HG02642 (cell line): ENCODE measurements at regions not wholly inside any gene's neighbourhood (a gene's known extent, or its start where the extent isn't known, plus 50 kb on each side); places are given as distances from the start of the nearest gene placed in this dataset.

ENCODE experiments used
- ATAC-seq: cut with Tn5 transposase; IDR thresholded peaks from one replicate; pipeline ENCODE4 v1.9.1; 2021; ENCODE audit warnings: mild to moderate bottlenecking; ENCODE audit not compliant: unreplicated experiment, poor library complexity

- ATAC-seq: no peak
Observed at GRCh38 chr3:34832865-34833508, 806.3 kb upstream of the ARPP21 start.

GRCh38 chr3:34837848-34838741, 801.2 kb upstream of the ARPP21 start:
- ATAC-seq: no peak

- ATAC-seq: no peak
Observed at GRCh38 chr3:34842706-34843480, 796.4 kb upstream of the ARPP21 start.

GRCh38 chr3:34844323-34844620, 795.1 kb upstream of the ARPP21 start:
- ATAC-seq: no peak

GRCh38 chr3:34851137-34851536, 788.2 kb upstream of the ARPP21 start:
- no peak for ATAC-seq

- ATAC-seq: no peak
Observed at GRCh38 chr3:34852844-34853439, 786.4 kb upstream of the ARPP21 start.

GRCh38 chr3:34856081-34856947, 783.0 kb upstream of the ARPP21 start:
- no peak for ATAC-seq

- no peak for ATAC-seq
Observed at GRCh38 chr3:34858067-34858660, 781.2 kb upstream of the ARPP21 start.

- ATAC-seq: no peak
Observed at GRCh38 chr3:34859746-34860145, 779.6 kb upstream of the ARPP21 start.

- no peak for ATAC-seq
Observed at GRCh38 chr3:34862456-34862855, 776.9 kb upstream of the ARPP21 start.

GRCh38 chr3:34863485-34863884, 775.8 kb upstream of the ARPP21 start:
- ATAC-seq: no peak

GRCh38 chr3:34864011-34864410, 775.3 kb upstream of the ARPP21 start:
- no peak for ATAC-seq

- no peak for ATAC-seq
Observed at GRCh38 chr3:34865346-34865745, 774.0 kb upstream of the ARPP21 start.

GRCh38 chr3:34868935-34869334, 770.4 kb upstream of the ARPP21 start:
- ATAC-seq: no peak

- ATAC-seq: no peak
Observed at GRCh38 chr3:34869696-34870095, 769.6 kb upstream of the ARPP21 start.

- ATAC-seq: no peak
Observed at GRCh38 chr3:34872406-34872805, 766.9 kb upstream of the ARPP21 start.

- no peak for ATAC-seq
Observed at GRCh38 chr3:34876997-34877396, 762.3 kb upstream of the ARPP21 start.

- ATAC-seq: no peak
Observed at GRCh38 chr3:34878488-34878887, 760.8 kb upstream of the ARPP21 start.

- no peak for ATAC-seq
Observed at GRCh38 chr3:34881026-34881425, 758.3 kb upstream of the ARPP21 start.
